GM21515 (cell line): ENCODE measurements at regions not wholly inside any gene's neighbourhood (a gene's known extent, or its start where the extent isn't known, plus 50 kb on each side); places are given as distances from the start of the nearest gene placed in this dataset.

ENCODE experiments used
- ATAC-seq: cut with Tn5 transposase; IDR thresholded peaks from one replicate; pipeline ENCODE4 v1.9.1; 2021; ENCODE audit not compliant: unreplicated experiment

DNA sequence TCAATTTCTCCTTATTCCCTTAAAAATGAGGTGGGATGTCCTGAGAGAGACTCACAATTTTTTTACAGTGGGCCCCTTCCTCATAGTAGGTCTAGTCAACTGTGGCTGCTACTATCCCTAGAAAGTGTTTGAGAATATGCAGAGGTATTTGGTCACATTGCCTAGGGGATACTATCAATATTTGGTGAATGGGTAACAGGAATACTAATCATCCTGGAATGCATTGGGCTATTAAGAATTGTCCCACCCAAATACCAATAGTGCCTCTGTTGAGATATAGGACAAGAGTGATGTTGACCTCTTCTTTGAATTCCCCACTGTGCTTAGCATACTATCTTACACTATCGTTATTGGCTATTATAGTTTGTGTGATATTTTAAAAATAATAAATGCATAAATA lies 389.4 kb downstream of the DIPK2A start:
- ATAC-seq, result no peak

DNA sequence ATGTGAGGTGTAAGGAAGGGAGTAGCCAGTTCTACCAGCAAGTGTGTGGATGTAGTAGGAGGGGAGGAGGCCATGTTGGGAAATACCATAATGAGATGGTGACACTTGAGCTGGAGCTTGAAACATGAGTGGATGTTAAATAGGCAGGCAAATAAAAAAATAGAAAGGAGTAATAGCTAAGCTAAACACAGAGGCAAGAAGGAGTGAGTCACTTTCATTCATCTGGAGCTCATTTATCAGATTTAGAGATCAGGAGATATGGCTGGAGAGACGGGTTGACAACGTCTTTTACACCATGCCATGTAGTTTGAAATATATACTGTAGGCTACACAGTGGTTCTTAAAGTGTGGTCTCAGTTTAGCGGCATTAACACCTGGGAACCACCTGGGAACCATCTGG lies 390.5 kb downstream of the DIPK2A start:
- ATAC-seq, result no peak

GRCh38 chr3:144363856-144364255 lies 392.2 kb downstream of the DIPK2A start:
- ATAC-seq, result no peak

DNA sequence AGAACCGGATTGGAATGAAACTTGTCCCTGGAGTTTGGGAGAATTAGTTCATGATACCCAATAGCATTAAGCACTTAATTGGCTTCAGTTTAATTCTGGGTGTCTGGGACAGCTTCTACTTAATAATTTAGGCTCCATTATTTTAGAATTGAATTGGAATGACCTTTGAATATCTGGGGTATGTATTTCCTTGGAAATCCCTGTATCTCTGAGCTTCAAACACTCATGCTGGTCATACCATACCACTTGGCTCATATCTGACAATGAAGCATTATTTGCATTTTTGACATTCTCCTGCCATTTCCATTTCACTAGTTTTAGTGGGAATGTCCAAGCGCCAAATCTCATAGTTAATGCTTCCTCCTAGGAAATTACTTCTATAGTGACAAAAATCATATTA lies 393.1 kb downstream of the DIPK2A start:
- ATAC-seq, result no peak

DNA sequence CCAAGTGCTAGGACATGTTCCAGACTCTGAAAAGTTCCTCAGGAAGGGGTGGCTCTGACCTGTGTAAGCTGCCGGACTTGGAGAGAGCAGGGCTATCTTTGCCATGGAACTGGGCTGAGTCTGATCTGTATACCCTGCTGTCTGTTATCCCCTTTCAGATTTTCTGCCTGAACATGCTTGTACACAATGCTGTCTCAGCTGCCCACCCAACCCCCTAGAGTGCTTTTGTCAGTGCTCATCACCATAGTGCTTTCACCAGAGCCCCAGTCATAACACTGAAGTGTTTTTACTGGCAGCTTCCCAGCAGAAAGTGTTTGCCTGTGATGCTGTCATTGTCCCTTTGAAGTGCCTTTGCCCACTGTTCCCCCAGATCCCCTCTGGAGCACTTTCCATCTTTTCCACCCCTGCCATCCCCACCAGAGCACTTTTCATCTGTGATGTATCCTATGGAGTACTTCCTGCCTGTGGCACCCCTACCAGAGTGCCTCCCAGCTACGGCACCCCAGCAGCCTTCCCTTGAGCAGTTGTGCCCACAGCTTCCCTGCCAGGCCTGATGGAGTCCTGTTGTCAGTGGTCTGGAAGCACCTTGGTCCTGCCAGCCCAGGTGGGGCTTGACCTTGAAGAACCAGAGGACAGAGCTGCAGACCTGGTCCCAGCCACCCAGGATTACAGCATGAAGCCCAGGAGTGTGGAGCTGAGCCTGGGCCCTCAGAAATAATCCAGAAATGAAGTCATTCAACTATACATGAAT lies 397.7 kb downstream of the DIPK2A start:
- ATAC-seq, result no peak

DNA sequence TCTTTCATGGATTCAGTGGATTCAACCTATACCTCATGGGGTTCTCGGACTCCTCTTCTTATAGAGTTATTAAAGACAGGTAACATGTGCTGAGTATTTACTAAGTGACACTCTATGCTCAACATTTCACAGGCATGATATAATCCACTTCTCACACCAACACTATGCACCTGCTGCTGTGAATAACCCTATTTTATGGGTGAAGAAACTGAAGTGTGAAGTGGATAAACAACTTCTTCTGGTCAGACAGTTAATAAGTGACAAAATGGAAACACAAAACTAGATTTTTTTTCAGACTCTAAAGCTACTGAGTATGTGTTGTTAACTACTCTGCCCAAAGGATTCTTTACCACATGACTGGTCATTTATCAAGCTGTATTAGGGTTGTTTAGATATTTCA lies 403.5 kb downstream of the DIPK2A start:
- ATAC-seq, result no peak

DNA sequence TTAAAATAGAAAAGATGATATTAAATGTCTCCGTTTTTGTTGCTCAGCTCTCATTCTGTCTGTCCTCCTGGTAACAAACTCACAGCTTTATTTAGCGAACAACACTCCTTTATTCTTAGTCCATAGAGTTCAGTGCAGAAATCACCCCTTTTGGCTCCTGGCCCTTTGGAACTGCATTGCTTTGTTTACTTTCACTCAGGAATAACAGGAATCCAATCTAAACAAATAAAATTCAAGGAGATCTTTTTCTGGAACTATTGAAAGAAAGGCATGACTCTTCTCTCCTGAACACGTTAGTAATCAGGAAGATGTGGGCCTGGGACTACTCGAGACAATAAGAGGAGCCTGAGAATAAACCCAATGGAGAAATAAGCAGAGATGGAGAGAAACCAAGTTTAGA lies 409.2 kb downstream of the DIPK2A start:
- ATAC-seq, result no peak

- no peak for ATAC-seq
Measured at GRCh38 chr3:144381607-144382006, 410.0 kb downstream of the DIPK2A start.

DNA sequence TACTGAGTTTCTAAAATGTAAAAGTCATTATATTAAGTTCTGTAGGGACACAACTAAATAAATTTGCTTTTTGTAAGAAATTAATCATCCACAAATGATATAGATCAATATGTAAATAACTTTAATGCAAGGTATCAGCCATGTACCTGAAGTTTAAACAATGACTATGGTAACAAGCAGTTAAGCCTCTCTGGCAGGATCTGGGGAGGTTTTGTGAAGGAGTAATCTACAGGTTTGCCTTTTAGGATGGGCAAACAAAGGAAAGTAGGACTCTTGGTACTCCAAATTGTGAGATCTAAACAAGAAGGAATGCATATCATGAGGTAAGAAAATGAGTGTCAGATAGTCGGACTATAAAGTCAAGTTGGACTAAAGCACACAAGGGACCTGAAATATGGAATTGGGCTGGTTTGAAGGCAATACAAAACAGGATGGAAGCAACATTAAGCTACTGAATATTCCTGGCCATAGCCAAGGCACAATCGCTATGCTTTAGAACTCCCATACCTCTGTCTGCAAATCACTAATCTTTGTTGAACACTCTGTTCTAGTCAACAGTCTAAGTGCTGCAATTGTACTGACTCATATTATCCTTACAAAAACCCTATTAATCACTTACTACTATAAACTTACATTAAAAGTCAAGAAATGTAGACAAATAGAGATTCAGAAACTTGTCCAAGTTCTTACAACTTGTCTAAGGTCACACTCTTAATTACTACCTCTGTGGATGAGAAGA lies 412.8 kb downstream of the DIPK2A start:
- no peak for ATAC-seq

GRCh38 chr3:144390786-144391185 lies 419.2 kb downstream of the DIPK2A start:
- ATAC-seq, result no peak

GRCh38 chr3:144391236-144391635 lies 419.6 kb downstream of the DIPK2A start:
- no peak for ATAC-seq

- ATAC-seq, result no peak
Measured at GRCh38 chr3:144394032-144394431, 422.4 kb downstream of the DIPK2A start.

DNA sequence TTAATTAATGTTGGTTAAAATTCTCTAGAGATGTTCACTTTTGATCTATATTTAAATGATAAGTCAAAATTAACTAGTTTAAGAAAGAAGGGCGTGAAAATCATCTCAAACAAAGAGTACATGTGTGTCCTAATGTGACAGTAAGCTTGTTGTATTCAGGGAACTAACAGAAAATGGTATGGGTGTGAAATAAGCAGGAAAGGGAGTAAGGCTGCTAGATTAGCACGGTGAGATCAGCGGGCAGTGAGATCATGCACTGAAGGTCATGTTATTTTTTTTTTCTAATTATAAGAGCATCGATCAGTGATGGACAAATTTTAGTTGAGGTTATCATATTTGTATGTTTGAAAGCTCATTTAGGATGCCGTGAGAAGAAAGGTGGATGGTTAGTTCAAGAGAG lies 430.8 kb downstream of the DIPK2A start:
- ATAC-seq, result no peak

DNA sequence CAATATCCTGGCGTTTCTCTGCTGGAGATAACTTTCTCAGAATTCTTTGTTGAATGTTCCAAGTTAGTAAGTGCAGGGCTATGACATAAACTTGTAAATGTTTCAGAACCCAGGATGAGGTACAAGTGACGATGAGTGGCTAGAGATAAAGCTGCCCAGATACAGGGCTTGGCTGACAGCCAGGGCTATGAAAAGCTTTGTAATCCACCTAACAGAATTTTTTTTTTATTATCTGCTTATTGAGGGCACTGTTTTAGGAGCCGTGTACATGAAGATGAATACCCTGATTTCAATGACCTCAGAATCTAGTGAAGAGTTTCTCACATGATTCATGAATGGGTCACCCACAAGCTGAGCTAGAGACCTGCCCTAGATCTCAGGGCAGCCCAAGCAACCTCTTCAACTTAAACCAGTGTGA lies 431.4 kb downstream of the DIPK2A start:
- ATAC-seq, result no peak

DNA sequence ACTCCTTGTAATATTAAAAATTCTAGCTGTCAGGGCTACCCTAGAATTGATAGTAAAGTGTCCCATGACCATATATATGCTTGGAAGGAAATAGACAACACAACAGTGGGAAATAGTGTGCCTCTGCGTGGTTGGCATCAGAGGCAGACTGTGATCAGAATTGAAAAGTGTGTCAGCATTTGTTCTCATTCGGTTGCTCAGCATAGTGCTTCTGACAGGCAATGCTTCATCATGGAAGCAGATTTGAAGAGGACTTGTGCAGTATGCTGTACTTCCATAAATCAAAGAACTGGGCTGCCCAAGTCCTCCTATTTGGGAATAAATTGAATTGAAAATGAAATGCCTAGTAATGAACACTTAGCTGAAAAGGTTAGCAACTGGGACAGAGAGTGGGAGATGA lies 435.7 kb downstream of the DIPK2A start:
- no peak for ATAC-seq

DNA sequence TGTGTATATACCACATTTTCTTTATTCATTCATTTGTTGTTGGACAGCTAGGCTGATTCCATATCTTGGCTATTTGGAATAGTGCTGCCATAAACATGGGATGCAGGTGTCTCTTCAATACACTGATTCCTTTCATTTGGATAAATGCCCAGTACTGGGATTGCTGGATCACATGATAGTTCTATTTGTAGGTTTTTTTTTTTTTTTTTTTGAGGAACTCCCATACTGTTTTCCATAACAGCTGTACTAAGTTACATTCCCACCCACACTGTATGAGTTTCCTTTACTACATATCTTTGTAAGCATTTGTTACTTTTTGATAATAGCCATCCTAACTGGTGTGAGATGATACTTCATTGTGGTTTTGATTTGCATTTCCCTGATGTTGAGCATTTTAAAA lies 437.7 kb downstream of the DIPK2A start:
- ATAC-seq, result no peak

DNA sequence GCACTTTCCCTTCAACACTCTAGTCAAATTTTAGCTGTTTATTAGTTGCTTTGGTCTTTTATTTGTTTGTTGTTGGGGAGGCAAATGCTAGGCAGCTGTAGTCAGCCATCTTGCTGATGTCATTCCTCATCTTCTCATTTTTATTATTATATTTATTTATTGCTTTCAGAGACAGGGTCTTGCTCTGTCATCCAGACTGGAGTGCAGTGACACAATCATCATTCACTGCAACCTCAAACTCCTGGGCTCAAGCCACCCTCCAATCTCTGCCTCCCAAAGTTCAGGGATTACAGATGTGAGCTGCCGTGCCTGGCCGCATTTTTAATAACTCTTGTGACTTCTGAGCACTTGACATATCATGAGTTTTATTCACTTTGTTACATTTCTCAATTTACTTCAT lies 441.4 kb downstream of the DIPK2A start:
- no peak for ATAC-seq

DNA sequence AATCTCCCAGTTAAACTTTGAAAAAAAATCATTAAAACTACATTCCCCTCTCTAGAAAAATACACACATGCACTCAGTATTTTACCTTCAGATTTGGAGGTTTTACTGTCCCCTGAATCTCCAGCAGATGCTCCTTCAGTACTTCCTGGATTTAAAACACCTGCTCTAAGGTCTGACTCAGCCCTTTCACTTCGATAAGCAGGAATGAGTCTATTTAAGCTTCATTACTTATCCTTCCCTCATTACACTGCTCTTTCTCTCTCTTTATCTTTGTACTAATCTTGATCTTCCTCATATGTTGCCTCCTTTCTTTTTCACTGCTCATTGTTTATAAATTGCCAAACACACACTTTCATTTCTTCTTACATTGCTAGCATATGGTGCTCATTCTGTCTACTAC lies 443.9 kb downstream of the DIPK2A start:
- ATAC-seq, result no peak

DNA sequence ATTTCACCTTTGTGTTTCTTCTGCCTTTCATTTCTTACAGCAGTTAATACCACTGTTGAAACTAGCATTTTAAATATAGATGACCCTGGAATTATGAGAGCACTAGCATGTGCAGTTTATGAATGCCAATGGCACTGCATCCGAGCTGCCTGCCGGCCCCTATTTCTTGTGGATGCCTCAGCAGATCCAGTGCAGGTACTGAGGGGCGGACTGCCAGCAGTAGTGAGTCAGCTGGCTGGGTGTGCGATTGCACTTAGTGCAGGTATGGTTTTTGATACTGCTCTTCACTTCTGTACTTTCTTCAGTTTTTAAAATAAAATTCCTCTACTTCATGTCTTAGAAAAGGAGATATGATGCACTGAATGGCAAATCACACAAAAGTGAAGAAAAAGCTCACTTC lies 453.0 kb downstream of the DIPK2A start:
- no peak for ATAC-seq

DNA sequence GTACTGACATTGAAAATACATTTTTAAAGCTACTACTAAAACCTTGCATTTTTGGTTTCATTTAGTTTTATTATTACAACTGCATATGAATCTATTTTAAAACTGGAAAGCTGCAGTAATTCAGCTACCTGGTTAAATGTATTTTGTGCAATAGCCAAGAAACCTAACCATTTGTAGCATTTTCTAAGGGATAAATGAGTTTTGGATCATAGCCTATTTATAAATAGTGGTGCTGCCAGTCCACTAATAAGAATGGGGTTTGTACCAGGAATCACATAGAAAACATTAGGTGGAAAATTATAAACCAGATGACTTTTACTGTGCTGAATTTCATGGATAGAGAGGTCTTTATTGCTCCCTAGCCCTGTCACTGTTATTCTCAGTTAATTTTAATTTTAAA lies 454.7 kb downstream of the DIPK2A start:
- ATAC-seq, result no peak

DNA sequence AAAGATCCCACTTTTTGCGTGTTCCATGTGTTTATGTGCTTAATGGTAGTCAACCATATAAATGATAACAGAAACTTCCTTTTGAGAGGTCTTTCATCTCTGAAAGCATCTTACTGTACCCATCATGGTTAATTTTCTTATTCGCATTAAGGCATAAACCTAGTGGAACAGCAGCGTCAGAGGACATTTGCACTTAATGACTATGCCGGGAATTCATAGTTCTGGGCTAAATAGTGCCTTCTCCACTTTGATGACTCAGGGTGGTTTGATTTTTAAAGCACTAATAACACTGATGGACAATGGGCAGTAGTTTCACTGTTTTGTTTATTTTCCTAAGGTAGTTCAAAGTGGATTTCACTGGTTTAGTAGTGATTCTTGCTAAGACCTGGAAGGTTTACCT lies 455.3 kb downstream of the DIPK2A start:
- no peak for ATAC-seq

GRCh38 chr3:144429719-144430121 lies 458.1 kb downstream of the DIPK2A start:
- peak; percentile 61 for ATAC-seq

- ATAC-seq, result no peak
Measured at GRCh38 chr3:144431134-144431533, 459.5 kb downstream of the DIPK2A start.
